HEK293 (cell line): ENCODE measurements at regions not wholly inside any gene's neighbourhood (a gene's known extent, or its start where the extent isn't known, plus 50 kb on each side); places are given as distances from the start of the nearest gene placed in this dataset.

Experiments
- CTCF ChIA-PET: fragments of 350-600 bp; formaldehyde crosslinking; extraction: SDS; loops from one replicate; lab custom pipeline; 2021; ENCODE audit warnings: antibody characterized with exemption; lab: Yijun Ruan, JAX
- POLR2A ChIA-PET: fragments of 300-600 bp; formaldehyde crosslinking; extraction: SDS; loops from one replicate; lab custom pipeline; 2020; ENCODE audit warnings: antibody characterized with exemption, inconsistent platforms; lab: Yijun Ruan, JAX
- H3K27ac ChIP-seq: fragments of 200-500 bp; sonication (Bioruptor generic); 2 replicates; pipeline ENCODE4 v1.5.1; 2014; ENCODE audit warnings: low read depth, low read length, control low read depth, inconsistent platforms; ENCODE audit errors: extremely low read depth
- H3K36me3 ChIP-seq, 2 experiments: fragments of 200-500 bp in 1 of 2; sonication (Bioruptor generic) in 1 of 2; 1 replicate in 1 of 2; 2 replicates in 1 of 2; pipeline ENCODE4 v1.5.1; 2014 to 2017; ENCODE audit warnings: inconsistent platforms in 2 of 2, low read length in 2 of 2; ENCODE audit not compliant: control insufficient read depth in 2 of 2, insufficient read depth in 1 of 2
- H3K4me1 ChIP-seq: fragments of 200-500 bp; sonication (Bioruptor generic); 2 replicates; pipeline ENCODE4 v1.5.1; 2014; ENCODE audit warnings: mild to moderate bottlenecking, low read length, inconsistent platforms; ENCODE audit not compliant: control insufficient read depth, insufficient read depth
- H3K4me3 ChIP-seq: 2 replicates; pipeline ENCODE4 v1.5.1; 2011; ENCODE audit warnings: low read depth, mild to moderate bottlenecking, control low read depth, low read length, moderate library complexity
- H3K9me3 ChIP-seq: fragments of 200-500 bp; sonication (Bioruptor generic); 2 replicates; pipeline ENCODE4 v1.5.1; 2014; ENCODE audit warnings: low read depth, low read length, inconsistent platforms; ENCODE audit not compliant: control insufficient read depth, insufficient read depth
- ATF2 ChIP-seq: fragments of 450-650 bp; formaldehyde crosslinking; IDR thresholded peaks from 2 replicates; pipeline ENCODE4 v1.5.1; 2016; ENCODE audit warnings: missing biosample characterization, missing genetic modification characterization, low read depth
- FEZF1 ChIP-seq: fragments of 450-650 bp; formaldehyde crosslinking; IDR thresholded peaks from 2 replicates; pipeline ENCODE4 v1.5.1; 2016; ENCODE audit warnings: missing biosample characterization, missing genetic modification characterization
- IKZF3 ChIP-seq: fragments of 450-650 bp; IDR thresholded peaks from 2 replicates; pipeline ENCODE4 v1.5.0; 2018; ENCODE audit warnings: missing biosample characterization, mild to moderate bottlenecking, missing genetic modification characterization, moderate library complexity
- INSM2 ChIP-seq: fragments of 450-650 bp; formaldehyde crosslinking; IDR thresholded peaks from 2 replicates; pipeline ENCODE4 v1.5.1; 2016; ENCODE audit warnings: missing biosample characterization, missing genetic modification characterization
- KLF8 ChIP-seq: fragments of 450-650 bp; formaldehyde crosslinking; IDR thresholded peaks from 2 replicates; pipeline ENCODE4 v1.5.1; 2016; ENCODE audit warnings: missing biosample characterization, missing genetic modification characterization
- MZF1 ChIP-seq: fragments of 450-650 bp; formaldehyde crosslinking; IDR thresholded peaks from 2 replicates; pipeline ENCODE4 v1.5.1; 2017; ENCODE audit warnings: missing biosample characterization, missing genetic modification characterization, borderline replicate concordance
- PRDM1 ChIP-seq: fragments of 450-650 bp; formaldehyde crosslinking; IDR thresholded peaks from 2 replicates; pipeline ENCODE4; 2016; ENCODE audit warnings: missing biosample characterization, missing genetic modification characterization
- PRDM10 ChIP-seq: fragments of 450-650 bp; formaldehyde crosslinking; IDR thresholded peaks from 2 replicates; pipeline ENCODE4 v1.5.1; 2016; ENCODE audit warnings: missing biosample characterization, missing genetic modification characterization
- SETDB1 ChIP-seq: IDR thresholded peaks from one replicate; pipeline ENCODE4 v1.6.1; 2017; ENCODE audit warnings: mild to moderate bottlenecking, low read length, moderate library complexity, mixed read lengths; ENCODE audit not compliant: insufficient read length
- TCF7L2 ChIP-seq: IDR thresholded peaks from 2 replicates; pipeline ENCODE4 v1.6.1; 2011; ENCODE audit warnings: low read depth, mild to moderate bottlenecking, inconsistent platforms, low read length, moderate library complexity, borderline replicate concordance
- ZBTB21 ChIP-seq: fragments of 450-650 bp; formaldehyde crosslinking; IDR thresholded peaks from 2 replicates; pipeline ENCODE4 v1.5.1; 2017; ENCODE audit warnings: missing biosample characterization, missing genetic modification characterization
- ZBTB7A ChIP-seq: fragments of 450-650 bp; formaldehyde crosslinking; IDR thresholded peaks from 2 replicates; pipeline ENCODE4 v1.5.1; 2016; ENCODE audit warnings: low read depth, missing biosample characterization, missing genetic modification characterization
- ZNF138 ChIP-seq: fragments of 450-650 bp; formaldehyde crosslinking; IDR thresholded peaks from 2 replicates; pipeline ENCODE4 v1.5.1; 2016; ENCODE audit warnings: missing biosample characterization, missing genetic modification characterization, borderline replicate concordance
- ZNF169 ChIP-seq: fragments of 450-650 bp; formaldehyde crosslinking; IDR thresholded peaks from 2 replicates; pipeline ENCODE4 v1.5.1; 2016; ENCODE audit warnings: missing biosample characterization, missing genetic modification characterization
- ZNF202 ChIP-seq: fragments of 450-650 bp; formaldehyde crosslinking; IDR thresholded peaks from 2 replicates; pipeline ENCODE4 v1.5.1; 2016; ENCODE audit warnings: missing biosample characterization, missing genetic modification characterization, borderline replicate concordance
- ZNF239 ChIP-seq: fragments of 450-650 bp; formaldehyde crosslinking; IDR thresholded peaks from 2 replicates; pipeline ENCODE4 v1.5.1; 2016; ENCODE audit warnings: missing biosample characterization, missing genetic modification characterization
- ZNF423 ChIP-seq: fragments of 450-650 bp; formaldehyde crosslinking; IDR thresholded peaks from 2 replicates; pipeline ENCODE4 v1.5.1; 2016; ENCODE audit warnings: missing biosample characterization, missing genetic modification characterization
- ZNF510 ChIP-seq: fragments of 450-650 bp; formaldehyde crosslinking; IDR thresholded peaks from 2 replicates; pipeline ENCODE4 v1.5.1; 2018; ENCODE audit warnings: mild to moderate bottlenecking, missing genetic modification characterization, missing biosample characterization; ENCODE audit not compliant: insufficient replicate concordance
- ZNF514 ChIP-seq: fragments of 450-650 bp; formaldehyde crosslinking; IDR thresholded peaks from 2 replicates; pipeline ENCODE4 v1.5.1; 2016; ENCODE audit warnings: missing biosample characterization, missing genetic modification characterization
- ZNF558 ChIP-seq: fragments of 450-650 bp; formaldehyde crosslinking; IDR thresholded peaks from 2 replicates; pipeline ENCODE4 v1.5.1; 2016; ENCODE audit warnings: missing biosample characterization, missing genetic modification characterization
- ZNF610 ChIP-seq: fragments of 450-650 bp; formaldehyde crosslinking; IDR thresholded peaks from 2 replicates; pipeline ENCODE4 v1.5.1; 2016; ENCODE audit warnings: missing biosample characterization, missing genetic modification characterization, borderline replicate concordance
- ZNF670 ChIP-seq: fragments of 450-650 bp; formaldehyde crosslinking; IDR thresholded peaks from 2 replicates; pipeline ENCODE4 v1.5.1; 2016; ENCODE audit warnings: missing biosample characterization, missing genetic modification characterization, low read depth
- ZNF692 ChIP-seq: fragments of 450-650 bp; formaldehyde crosslinking; IDR thresholded peaks from 2 replicates; pipeline ENCODE4 v1.5.1; 2016; ENCODE audit warnings: missing biosample characterization, missing genetic modification characterization

GRCh38 chr14:87073880-87074570 lies 919.0 kb downstream of the GALC start (continued):
- no peak for TF ChIP-seq ZNF670 (tag by site-specific recombination)
- no peak for TF ChIP-seq PRDM10 (tag by site-specific recombination)
- no peak for TF ChIP-seq IKZF3
- no peak for TF ChIP-seq PRDM1 (tag by site-specific recombination)

GRCh38 chr14:87067591-87067990 lies 925.4 kb downstream of the GALC start:
- no peaks in the 10 kb centered on the region for H3K36me3 ChIP-seq
- no peak overlapping the region for H3K4me3 ChIP-seq
- H3K27ac ChIP-seq: no peak overlapping the region
- ChIA-PET CTCF (interaction anchor here (0.6 kb wide), 1 partner anchor 632 kb away, joined by 3 read pairs; no protein-coding TSS in a partner anchor), POLR2A (no interaction called here)
- TF ChIP-seq ZNF239 (no peak), ZNF138 (tag by site-specific recombination) (no peak), TCF7L2 (no peak), ZNF169 (tag by site-specific recombination) (no peak), ZNF558 (tag by site-specific recombination) (no peak), INSM2 (tag by site-specific recombination) (no peak), ZNF423 (tag by site-specific recombination) (no peak), ZNF692 (tag by site-specific recombination) (no peak), ZNF510 (tag by site-specific recombination) (no peak), MZF1 (tag by site-specific recombination) (no peak), ZNF202 (tag by site-specific recombination) (no peak), FEZF1 (tag by site-specific recombination) (no peak), ZBTB21 (tag by site-specific recombination) (no peak), ZBTB7A (tag by site-specific recombination) (no peak), ZNF610 (tag by site-specific recombination) (no peak), ATF2 (no peak), SETDB1 (no peak), KLF8 (tag by site-specific recombination) (no peak), ZNF514 (tag by site-specific recombination) (no peak)
- H3K9me3 ChIP-seq: no peaks in the 10 kb centered on the region
- H3K4me1 ChIP-seq: no peaks in the 10 kb centered on the region
